GM10266 (cell line): ENCODE measurements at regions not wholly inside any gene's neighbourhood (a gene's known extent, or its start where the extent isn't known, plus 50 kb on each side); places are given as distances from the start of the nearest gene placed in this dataset.
"Not testable (repeated sequence)": the region's sequence is repeated elsewhere in the genome, so short reads cannot be mapped to it uniquely, and the experiment has no call there.

ENCODE experiments used
- DNase-seq: peaks from one replicate; pipeline ENCODE4 v3.0.0; 2012; ENCODE audit errors: extremely low spot score
- TF ChIP-seq, protein P1 (sequence below): IDR thresholded peaks from 2 replicates; pipeline ENCODE4 v1.5.1; 2012; ENCODE audit warnings: mild to moderate bottlenecking, low read depth; ENCODE audit not compliant: control insufficient read depth, insufficient read depth; ENCODE audit errors: missing control alignments

DNA sequence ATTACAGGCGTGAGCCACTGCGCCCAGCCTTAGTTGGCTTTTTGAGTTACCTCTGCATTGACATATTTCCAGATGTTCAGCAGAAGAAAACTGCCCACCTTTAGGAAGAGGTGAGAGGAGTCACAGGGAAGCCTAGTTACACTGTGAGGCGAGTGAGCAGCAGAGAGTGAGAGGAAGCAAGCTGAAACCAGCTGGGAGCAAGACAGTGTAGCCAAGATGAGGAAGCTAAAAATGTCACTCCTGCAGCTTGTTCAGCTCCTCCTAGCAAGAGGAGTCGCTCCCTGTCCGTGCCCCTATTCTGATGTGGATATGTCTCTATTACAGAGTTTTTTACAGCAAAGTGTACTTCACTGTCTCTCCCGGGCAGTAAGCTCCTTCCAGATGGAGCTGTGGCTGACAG lies 127.6 kb downstream of the GXYLT1 start:
- no peak for DNase-seq
- TF ChIP-seq, protein P1, sequence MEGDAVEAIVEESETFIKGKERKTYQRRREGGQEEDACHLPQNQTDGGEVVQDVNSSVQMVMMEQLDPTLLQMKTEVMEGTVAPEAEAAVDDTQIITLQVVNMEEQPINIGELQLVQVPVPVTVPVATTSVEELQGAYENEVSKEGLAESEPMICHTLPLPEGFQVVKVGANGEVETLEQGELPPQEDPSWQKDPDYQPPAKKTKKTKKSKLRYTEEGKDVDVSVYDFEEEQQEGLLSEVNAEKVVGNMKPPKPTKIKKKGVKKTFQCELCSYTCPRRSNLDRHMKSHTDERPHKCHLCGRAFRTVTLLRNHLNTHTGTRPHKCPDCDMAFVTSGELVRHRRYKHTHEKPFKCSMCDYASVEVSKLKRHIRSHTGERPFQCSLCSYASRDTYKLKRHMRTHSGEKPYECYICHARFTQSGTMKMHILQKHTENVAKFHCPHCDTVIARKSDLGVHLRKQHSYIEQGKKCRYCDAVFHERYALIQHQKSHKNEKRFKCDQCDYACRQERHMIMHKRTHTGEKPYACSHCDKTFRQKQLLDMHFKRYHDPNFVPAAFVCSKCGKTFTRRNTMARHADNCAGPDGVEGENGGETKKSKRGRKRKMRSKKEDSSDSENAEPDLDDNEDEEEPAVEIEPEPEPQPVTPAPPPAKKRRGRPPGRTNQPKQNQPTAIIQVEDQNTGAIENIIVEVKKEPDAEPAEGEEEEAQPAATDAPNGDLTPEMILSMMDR: no peak

DNA sequence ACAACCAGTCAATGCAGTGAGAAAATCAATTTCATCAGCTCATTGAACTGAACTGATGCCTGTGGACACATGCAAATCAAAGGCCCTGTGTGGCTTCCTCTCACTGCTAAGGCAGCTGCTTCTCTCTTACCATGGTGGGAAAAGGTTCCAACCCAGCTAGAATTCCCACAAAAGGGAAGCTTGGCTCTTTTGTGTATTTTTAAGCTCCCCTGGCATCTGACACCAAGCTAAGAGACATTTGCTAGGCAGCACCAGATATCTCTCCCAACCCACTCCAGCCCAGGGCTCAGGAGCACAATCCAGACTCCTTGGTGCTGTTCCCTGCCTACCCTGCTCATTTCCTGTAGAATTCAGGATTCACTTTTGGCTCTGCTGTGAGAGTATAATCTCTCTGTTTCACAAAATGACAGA lies 129.6 kb downstream of the GXYLT1 start:
- no peak for DNase-seq
- TF ChIP-seq, protein P1: no peak

DNA sequence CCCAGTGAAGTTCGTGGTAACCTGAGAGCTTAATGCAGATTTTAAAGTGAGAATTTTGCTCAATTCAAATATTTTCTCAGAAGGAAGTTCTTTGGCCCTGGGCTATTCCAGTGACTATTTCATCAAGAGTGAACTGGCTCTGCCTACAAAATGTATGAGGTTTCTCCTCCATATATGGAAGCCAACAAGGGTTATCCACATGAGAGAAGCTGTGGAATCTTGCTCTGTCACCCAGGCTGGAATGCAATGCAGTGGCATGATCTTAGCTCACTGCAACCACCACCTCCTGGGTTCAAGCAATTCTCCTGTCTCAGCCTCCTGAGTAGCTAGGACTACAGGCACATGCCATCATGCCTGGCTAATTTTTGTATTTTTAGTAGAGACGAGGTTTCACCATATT lies 132.2 kb downstream of the GXYLT1 start:
- DNase-seq: not testable (repeated sequence)

DNA sequence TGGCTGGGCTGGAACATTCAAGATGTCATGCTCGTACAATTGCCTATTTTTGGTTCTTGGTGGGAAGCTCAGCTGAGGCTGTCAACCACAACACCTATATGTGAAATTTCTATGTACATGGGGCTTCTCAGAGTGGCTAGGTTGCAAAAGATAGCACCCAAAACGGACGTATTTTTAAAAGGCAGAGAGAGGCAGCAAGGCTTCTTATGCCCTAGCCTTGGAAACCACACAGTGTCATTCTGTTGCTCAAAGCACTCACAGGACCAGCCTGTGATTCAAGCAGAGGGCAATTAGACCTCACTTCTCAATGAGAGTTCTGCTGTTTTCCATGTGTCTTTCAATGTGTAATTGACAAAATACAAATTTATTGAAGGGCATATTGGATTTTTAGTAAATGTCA lies 134.0 kb downstream of the GXYLT1 start:
- TF ChIP-seq, protein P1: no peak
- DNase-seq: no peak

DNA sequence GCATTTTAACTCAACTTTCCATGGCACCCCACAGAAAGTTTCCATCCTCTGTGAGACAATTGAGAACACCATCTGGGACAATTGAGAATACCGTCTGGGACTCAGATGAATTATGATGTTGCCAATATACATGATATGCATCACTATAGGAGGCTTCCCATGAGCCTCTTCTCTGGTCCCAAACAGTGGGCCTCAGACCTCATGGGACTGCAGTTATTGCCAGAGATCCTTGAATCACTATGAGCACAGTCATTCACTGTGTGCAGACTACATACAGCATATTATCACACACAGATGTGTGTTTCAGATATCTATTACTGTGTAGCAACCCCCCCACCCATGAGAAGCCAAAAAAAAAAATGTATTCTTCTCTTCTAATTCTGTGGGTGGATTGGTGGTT lies 134.4 kb downstream of the GXYLT1 start:
- no peak for DNase-seq
- TF ChIP-seq, protein P1: no peak

DNA sequence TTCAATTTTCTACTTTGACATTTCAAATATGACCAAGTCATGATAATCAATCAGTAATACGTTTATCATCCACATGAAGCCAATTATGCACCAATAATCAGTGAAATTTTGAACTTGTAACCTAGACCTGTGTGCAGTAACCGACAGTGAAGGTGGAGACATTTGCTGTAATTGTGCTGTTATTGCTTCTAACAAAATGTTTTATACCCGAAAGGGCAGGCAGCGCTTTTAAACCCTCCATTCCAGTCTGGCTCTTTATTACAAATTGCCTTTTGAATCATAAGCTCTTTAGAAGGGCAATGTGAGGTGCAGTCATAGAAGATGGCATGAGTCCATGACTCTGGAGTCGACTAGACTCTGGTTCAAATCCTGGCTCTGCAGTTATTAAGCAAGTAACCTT lies 135.7 kb downstream of the GXYLT1 start:
- DNase-seq: no peak
- TF ChIP-seq, protein P1: no peak

DNA sequence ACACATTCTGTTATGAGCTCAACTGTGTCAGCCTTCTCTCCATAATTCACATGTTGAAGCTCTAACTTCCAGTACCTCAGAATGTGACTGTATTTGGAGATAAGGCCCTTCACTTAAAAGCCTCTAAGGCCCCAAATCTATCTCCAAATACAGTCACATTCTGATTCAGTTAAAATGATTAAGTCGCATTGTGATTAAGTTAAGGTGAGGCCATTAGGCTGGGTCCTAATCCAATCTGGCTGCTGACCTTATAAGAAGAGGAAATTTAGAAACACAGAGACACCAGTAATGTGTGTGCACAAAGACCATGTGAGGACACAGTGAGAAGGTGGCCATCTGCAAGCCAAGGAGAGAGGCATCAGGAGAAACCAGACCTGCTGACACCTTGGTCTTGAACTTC lies 141.6 kb downstream of the GXYLT1 start:
- TF ChIP-seq, protein P1: no peak

DNA sequence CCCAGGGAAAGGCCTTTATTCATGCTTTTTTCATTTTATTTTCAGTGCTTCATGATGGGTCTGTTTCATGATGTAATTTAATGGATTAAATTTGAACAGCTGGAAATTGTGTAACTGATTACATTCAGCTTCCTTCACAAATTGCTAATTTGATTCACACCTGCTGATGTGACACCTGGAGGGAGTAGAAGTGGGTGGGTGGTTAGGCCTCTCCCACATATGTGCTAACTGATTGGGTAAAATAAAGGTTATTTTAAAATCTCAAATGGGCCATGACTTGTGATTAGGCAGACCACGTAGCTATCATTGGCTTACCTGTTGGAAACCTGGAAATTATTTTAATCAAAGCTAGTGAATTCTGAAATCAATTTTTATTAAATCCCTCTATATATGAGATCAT lies 142.1 kb downstream of the GXYLT1 start:
- TF ChIP-seq, protein P1: no peak
- DNase-seq: no peak

More for the DNA sequence above, 141.6 kb downstream of the GXYLT1 start:
- DNase-seq: no peak
